PC-9 (cell line): ENCODE measurements at regions not wholly inside any gene's neighbourhood (a gene's known extent, or its start where the extent isn't known, plus 50 kb on each side); places are given as distances from the start of the nearest gene placed in this dataset.

ENCODE experiments used
- BruUV-seq: library from RNA; stranded (reverse); fragments of 400-500 nt; replicated peaks from 2 replicates; lab custom pipeline; 2021; lab: Mats Ljungman, UMichigan
- CTCF ChIA-PET: fragments of 300-600 bp; sonication (Branson Sonifier 250); formaldehyde crosslinking; loops from one replicate; lab custom pipeline; 2022; ENCODE audit warnings: antibody characterized with exemption; lab: Charles Lee
- POLR2A ChIA-PET: fragments of 300-600 bp; sonication (Branson Sonifier 250); formaldehyde crosslinking; loops from one replicate; lab custom pipeline; 2022; ENCODE audit warnings: antibody characterized with exemption; ENCODE audit not compliant: unreplicated experiment; lab: Charles Lee
- DNase-seq, 2 experiments: peaks; one replicate each; pipeline versions ENCODE4 v3.0.0 to v3.0.0-alpha.2; 2015 to 2022; ENCODE audit warnings: mixed read lengths in 1 of 2
- H2AFZ ChIP-seq: fragments of 200-600 bp; sonication (generic); 2 replicates; pipeline ENCODE4 v1.8.1; 2017; ENCODE audit warnings: antibody characterized with exemption
- H3F3A ChIP-seq: fragments of 200-600 bp; sonication (generic); 2 replicates; pipeline ENCODE4 v1.8.1; 2017; ENCODE audit warnings: antibody characterized with exemption, mild to moderate bottlenecking, low read depth; ENCODE audit not compliant: insufficient read depth
- H3K27ac ChIP-seq: fragments of 200-600 bp; sonication (generic); 2 replicates; pipeline ENCODE4 v1.6.1; 2016; ENCODE audit warnings: mixed run types
- H3K27me3 ChIP-seq: fragments of 200-600 bp; sonication (generic); 2 replicates; pipeline ENCODE4 v1.6.1; 2016; ENCODE audit warnings: low read depth, mixed run types; ENCODE audit not compliant: insufficient read depth
- H3K36me3 ChIP-seq: fragments of 200-600 bp; sonication (generic); 2 replicates; pipeline ENCODE4 v1.6.1; 2016; ENCODE audit warnings: low read depth, mixed run types
- H3K4me1 ChIP-seq: fragments of 200-600 bp; sonication (generic); replicated peaks from 2 replicates; pipeline ENCODE4 v1.6.1; 2016; ENCODE audit warnings: mixed run types; ENCODE audit not compliant: insufficient read depth
- H3K4me2 ChIP-seq: fragments of 200-600 bp; sonication (generic); 2 replicates; pipeline ENCODE4 v1.6.1; 2017; ENCODE audit warnings: mixed run types
- H3K4me3 ChIP-seq: fragments of 200-600 bp; sonication (generic); 2 replicates; pipeline ENCODE4 v1.6.1; 2016; ENCODE audit warnings: mixed run types
- H3K79me2 ChIP-seq: fragments of 200-600 bp; sonication (generic); 2 replicates; pipeline ENCODE4 v1.6.1; 2017; ENCODE audit warnings: low read depth, mixed run types
- H3K9me2 ChIP-seq: fragments of 200-600 bp; sonication (generic); 2 replicates; pipeline ENCODE4 v1.8.1; 2017; ENCODE audit warnings: mild to moderate bottlenecking; ENCODE audit not compliant: insufficient read depth
- H3K9me3 ChIP-seq: fragments of 200-600 bp; sonication (generic); 2 replicates; pipeline ENCODE4 v1.8.1; 2016; ENCODE audit warnings: low read depth; ENCODE audit not compliant: insufficient read depth
- H4K20me1 ChIP-seq: fragments of 200-600 bp; sonication (generic); 2 replicates; pipeline ENCODE4 v1.8.1; 2017; ENCODE audit not compliant: insufficient read depth
- EZH2 ChIP-seq: fragments of 200-600 bp; sonication (generic); IDR thresholded peaks from 2 replicates; pipeline ENCODE4 v1.8.0; 2017; ENCODE audit warnings: antibody characterized with exemption, low read depth
- intact Hi-C: fragments of 100-400 bp; cut with micrococcal nuclease; formaldehyde crosslinking; loops from one replicate; pipeline ENCODE4 v1.10.0; 2022; ENCODE audit not compliant: unreplicated experiment
- TF ChIP-seq, protein P1 (sequence below): fragments of 200-600 bp; sonication (generic); conservative IDR thresholded peaks from 2 replicates; pipeline ENCODE4 v1.6.1; 2017; ENCODE audit warnings: mixed run types, antibody characterized with exemption, mild to moderate bottlenecking, moderate library complexity

DNA sequence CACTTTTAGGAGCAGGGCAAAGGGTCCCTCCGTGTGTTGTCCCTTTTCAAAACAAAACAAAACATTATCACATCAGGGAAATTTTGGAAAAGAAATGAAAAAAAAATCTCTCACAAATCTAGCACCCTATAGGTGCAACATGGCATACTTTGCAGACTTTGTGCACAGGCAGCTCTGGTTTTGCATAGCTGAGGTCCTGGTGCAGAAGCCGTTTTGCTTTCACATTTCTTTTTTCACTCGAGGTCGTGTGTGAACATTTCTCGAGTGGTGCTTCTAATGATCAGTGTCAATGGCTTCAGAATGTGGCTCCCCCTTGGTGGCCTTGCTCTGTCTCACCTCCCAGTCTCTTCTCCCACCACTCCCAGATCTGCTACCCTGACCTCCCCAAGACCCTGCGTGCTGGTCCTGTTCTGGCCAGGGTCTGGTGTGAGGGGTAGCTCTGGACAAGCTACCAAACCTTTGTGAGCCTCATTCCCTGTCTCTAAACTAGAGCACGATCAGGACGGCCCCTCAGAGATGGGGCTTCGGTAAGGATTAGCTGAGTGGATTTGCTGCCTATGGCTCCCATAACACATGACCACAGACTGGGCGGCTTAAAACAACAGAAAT is 258.0 kb downstream of the NSG2 start:
- BruUV-seq: no TSS peak
- Histone ChIP-seq H2AFZ (no peak overlapping the region), H3K36me3 (no peaks in the 10 kb centered on the region), H3K9me3 (no peaks in the 10 kb centered on the region), H3K27me3 (peaks cover 90% of the 10 kb centered on the region), H3K79me2 (no peaks in the 10 kb centered on the region), H3K27ac (no peak overlapping the region), H3K4me3 (no peak overlapping the region), H4K20me1 (no peaks in the 10 kb centered on the region), H3F3A (no peaks in the 10 kb centered on the region), H3K4me1 (no peaks in the 10 kb centered on the region), H3K9me2 (no peaks in the 10 kb centered on the region), H3K4me2 (no peak overlapping the region)
- CTCF ChIA-PET: no interaction called here
- intact Hi-C loops: loop anchor here (1.0 kb wide), 1 partner anchor 33 kb away; no protein-coding TSS in a partner anchor
- POLR2A ChIA-PET: no interaction called here
- DNase-seq: no peak
- TF ChIP-seq EZH2: no peak
- TF ChIP-seq, protein P1, sequence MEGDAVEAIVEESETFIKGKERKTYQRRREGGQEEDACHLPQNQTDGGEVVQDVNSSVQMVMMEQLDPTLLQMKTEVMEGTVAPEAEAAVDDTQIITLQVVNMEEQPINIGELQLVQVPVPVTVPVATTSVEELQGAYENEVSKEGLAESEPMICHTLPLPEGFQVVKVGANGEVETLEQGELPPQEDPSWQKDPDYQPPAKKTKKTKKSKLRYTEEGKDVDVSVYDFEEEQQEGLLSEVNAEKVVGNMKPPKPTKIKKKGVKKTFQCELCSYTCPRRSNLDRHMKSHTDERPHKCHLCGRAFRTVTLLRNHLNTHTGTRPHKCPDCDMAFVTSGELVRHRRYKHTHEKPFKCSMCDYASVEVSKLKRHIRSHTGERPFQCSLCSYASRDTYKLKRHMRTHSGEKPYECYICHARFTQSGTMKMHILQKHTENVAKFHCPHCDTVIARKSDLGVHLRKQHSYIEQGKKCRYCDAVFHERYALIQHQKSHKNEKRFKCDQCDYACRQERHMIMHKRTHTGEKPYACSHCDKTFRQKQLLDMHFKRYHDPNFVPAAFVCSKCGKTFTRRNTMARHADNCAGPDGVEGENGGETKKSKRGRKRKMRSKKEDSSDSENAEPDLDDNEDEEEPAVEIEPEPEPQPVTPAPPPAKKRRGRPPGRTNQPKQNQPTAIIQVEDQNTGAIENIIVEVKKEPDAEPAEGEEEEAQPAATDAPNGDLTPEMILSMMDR: no peak

DNA sequence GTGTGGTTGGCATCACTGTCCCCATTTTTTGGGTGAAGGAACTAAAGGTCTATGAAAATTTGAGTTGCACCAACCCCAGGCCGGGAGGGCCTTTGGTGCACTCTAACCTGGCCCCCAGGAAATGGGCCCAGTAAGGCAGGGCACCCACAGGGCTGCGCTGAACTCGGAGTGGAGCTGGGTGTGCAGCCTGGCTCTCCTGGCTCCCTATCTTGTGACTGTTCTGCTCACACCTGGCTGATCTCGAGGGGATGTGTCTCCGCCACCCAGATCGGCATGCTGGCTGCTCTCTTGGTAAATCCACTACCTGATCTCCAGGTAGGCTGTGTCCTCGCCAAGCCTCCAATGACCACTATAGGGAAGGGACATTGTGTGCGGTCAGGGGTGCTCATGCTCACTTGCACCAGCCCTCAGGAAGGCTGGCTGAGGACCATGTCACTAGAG is 259.8 kb downstream of the NSG2 start:
- no peak for TF ChIP-seq EZH2
- TF ChIP-seq, protein P1: no peak
- CTCF ChIA-PET: no interaction called here
- Histone ChIP-seq H3F3A (no peaks in the 10 kb centered on the region), H3K27me3 (peaks cover 98% of the 10 kb centered on the region), H3K9me2 (no peaks in the 10 kb centered on the region), H3K27ac (no peak overlapping the region), H3K36me3 (no peaks in the 10 kb centered on the region), H3K4me2 (no peak overlapping the region), H3K4me3 (no peak overlapping the region), H3K4me1 (no peaks in the 10 kb centered on the region), H3K9me3 (no peaks in the 10 kb centered on the region), H3K79me2 (no peaks in the 10 kb centered on the region), H4K20me1 (no peaks in the 10 kb centered on the region), H2AFZ (no peak overlapping the region)
- BruUV-seq: no TSS peak
- intact Hi-C loops: no loop called here
- no peak for DNase-seq
- POLR2A ChIA-PET: no interaction called here

DNA sequence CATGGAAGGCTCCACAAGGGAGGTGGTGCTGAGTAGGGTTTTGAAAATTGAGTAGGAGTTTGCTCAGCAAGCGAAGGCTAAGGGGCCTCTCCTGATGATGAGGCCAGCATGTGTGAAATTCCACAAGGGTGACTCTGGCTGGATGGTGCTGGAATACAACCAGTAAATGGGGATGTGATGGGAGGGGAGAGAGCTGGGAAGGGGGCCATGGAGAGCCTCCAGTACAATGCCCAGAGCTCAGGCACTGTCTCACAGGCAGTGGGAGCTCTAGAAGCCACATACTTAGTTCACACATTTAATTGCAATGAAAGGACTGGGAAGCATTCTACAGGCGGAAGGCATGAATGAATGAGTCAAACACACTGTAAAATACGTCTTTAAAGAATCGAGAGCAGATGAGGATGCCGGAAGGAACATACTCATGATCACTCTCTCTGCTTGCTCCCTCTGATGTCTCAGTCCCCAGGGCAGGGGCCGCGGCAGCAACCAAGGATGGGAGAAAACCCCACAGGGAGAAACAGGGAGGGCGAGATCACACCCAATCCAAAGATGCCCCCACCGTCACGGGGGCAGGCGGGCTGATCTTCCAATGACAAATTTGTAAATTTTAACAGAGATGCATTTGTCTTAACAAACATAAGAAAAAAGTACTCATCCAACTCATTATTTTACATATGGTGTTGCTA is 261.0 kb downstream of the NSG2 start:
- Histone ChIP-seq H3K4me3 (no peak overlapping the region), H3K4me2 (no peak overlapping the region), H3K79me2 (no peaks in the 10 kb centered on the region), H3K27me3 (peaks cover 98% of the 10 kb centered on the region), H3K4me1 (no peaks in the 10 kb centered on the region), H3K9me3 (no peaks in the 10 kb centered on the region), H3K9me2 (no peaks in the 10 kb centered on the region), H3K27ac (no peak overlapping the region), H4K20me1 (no peaks in the 10 kb centered on the region), H3F3A (no peaks in the 10 kb centered on the region), H3K36me3 (no peaks in the 10 kb centered on the region), H2AFZ (no peak overlapping the region)
- intact Hi-C loops: no loop called here
- BruUV-seq: no TSS peak
- POLR2A ChIA-PET: no interaction called here
- no peak for TF ChIP-seq EZH2
- TF ChIP-seq, protein P1: no peak
- DNase-seq: no peak
- CTCF ChIA-PET: no interaction called here
